NAMALWA (cell line): ENCODE measurements at regions not wholly inside any gene's neighbourhood (a gene's known extent, or its start where the extent isn't known, plus 50 kb on each side); places are given as distances from the start of the nearest gene placed in this dataset.
"Not testable (repeated sequence)": the region's sequence is repeated elsewhere in the genome, so short reads cannot be mapped to it uniquely, and the experiment has no call there.

Experiments
- DNase-seq: peaks from one replicate; pipeline ENCODE4 v3.0.0-alpha.2; 2015; ENCODE audit warnings: low spot score

GRCh38 chr22:16730894-16731293 is 94.3 kb downstream of the XKR3 start:
- DNase-seq: not testable (repeated sequence)

- not testable (repeated sequence) for DNase-seq
Measured at GRCh38 chr22:16727491-16727890, 97.7 kb downstream of the XKR3 start.

- DNase-seq: not testable (repeated sequence)
Measured at GRCh38 chr22:16723241-16723640, 102.0 kb downstream of the XKR3 start.

- not testable (repeated sequence) for DNase-seq
Measured at GRCh38 chr22:16722564-16722963, 102.6 kb downstream of the XKR3 start.

- no peak for DNase-seq
Measured at GRCh38 chr22:16721961-16722360, 103.2 kb downstream of the XKR3 start.

GRCh38 chr22:16717699-16718558 is 107.3 kb downstream of the XKR3 start:
- no peak for DNase-seq

- DNase-seq: not testable (repeated sequence)
Measured at GRCh38 chr22:16714568-16714967, 110.6 kb downstream of the XKR3 start.

GRCh38 chr22:16702318-16702870 is 109.8 kb upstream of the CCT8L2 start:
- DNase-seq: not testable (repeated sequence)

GRCh38 chr22:16700390-16700789 is 107.8 kb upstream of the CCT8L2 start:
- not testable (repeated sequence) for DNase-seq

- peak; percentile 48 for DNase-seq
Measured at GRCh38 chr22:16699326-16699725, 106.7 kb upstream of the CCT8L2 start.

- DNase-seq: not testable (repeated sequence)
Measured at GRCh38 chr22:16697492-16698044, 105.0 kb upstream of the CCT8L2 start.

- DNase-seq: not testable (repeated sequence)
Measured at GRCh38 chr22:16696900-16697299, 104.3 kb upstream of the CCT8L2 start.

- no peak for DNase-seq
Measured at GRCh38 chr22:16695261-16695660, 102.7 kb upstream of the CCT8L2 start.

- DNase-seq: not testable (repeated sequence)
Measured at GRCh38 chr22:16693747-16694146, 101.1 kb upstream of the CCT8L2 start.

- not testable (repeated sequence) for DNase-seq
Measured at GRCh38 chr22:16689358-16689757, 96.7 kb upstream of the CCT8L2 start.

GRCh38 chr22:16681290-16681689 is 88.7 kb upstream of the CCT8L2 start:
- DNase-seq: not testable (repeated sequence)

GRCh38 chr22:16680209-16680899 is 87.7 kb upstream of the CCT8L2 start:
- DNase-seq: not testable (repeated sequence)

- DNase-seq: not testable (repeated sequence)
Measured at GRCh38 chr22:16679191-16679834, 86.7 kb upstream of the CCT8L2 start.

- not testable (repeated sequence) for DNase-seq
Measured at GRCh38 chr22:16673433-16673832, 80.8 kb upstream of the CCT8L2 start.

GRCh38 chr22:16665610-16666009 is 73.0 kb upstream of the CCT8L2 start:
- DNase-seq: not testable (repeated sequence)

- DNase-seq: not testable (repeated sequence)
Measured at GRCh38 chr22:16662330-16662729, 69.7 kb upstream of the CCT8L2 start.

GRCh38 chr22:16660989-16661388 is 68.4 kb upstream of the CCT8L2 start:
- not testable (repeated sequence) for DNase-seq
